ENCODE measurements at regions not wholly inside any gene's neighbourhood (a gene's known extent, or its start where the extent isn't known, plus 50 kb on each side); places are given as distances from the start of the nearest gene placed in this dataset.
"Not testable (repeated sequence)": the region's sequence is repeated elsewhere in the genome, so short reads cannot be mapped to it uniquely, and the experiment has no call there.

DNA sequence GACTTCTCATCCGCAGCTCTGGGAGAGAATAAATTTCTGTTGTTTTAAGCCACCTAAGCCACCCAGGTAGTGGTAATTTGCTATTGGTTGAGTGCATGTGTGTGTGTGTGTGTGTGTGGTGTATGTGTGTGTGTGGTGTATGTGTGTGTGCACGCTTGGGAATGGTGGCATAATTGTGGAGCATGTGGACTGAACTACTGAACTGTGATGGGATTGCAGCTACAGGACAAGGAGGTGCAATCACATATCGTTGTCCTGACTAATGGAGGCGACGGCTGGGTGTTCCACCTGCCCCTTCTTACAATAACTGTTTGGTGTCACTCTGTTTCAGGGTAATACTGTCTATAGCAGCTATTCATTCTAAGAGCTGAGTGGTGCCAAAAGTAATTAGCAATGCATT is 448.7 kb upstream of the PFKP start:
- no peak for DNase-seq

DNA sequence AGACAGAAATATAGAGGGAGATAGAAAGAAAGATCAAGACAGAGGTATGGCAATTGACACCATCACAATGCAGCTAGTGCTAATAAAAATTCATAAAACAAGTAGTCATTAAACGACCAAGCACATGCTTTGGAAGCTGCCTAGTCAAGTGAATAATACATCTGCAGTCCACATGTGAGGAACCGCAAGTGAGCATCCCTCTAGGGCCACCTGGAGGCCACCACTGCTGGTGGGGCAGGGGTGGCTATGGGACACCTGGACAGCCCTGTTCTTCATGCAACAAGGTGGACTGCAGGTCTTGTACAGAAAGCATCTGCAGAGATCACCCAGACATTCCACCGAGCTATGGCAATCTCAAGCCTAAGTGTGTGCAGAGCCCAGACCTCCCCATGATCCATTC is 451.1 kb upstream of the PFKP start:
- no peak for DNase-seq

DNA sequence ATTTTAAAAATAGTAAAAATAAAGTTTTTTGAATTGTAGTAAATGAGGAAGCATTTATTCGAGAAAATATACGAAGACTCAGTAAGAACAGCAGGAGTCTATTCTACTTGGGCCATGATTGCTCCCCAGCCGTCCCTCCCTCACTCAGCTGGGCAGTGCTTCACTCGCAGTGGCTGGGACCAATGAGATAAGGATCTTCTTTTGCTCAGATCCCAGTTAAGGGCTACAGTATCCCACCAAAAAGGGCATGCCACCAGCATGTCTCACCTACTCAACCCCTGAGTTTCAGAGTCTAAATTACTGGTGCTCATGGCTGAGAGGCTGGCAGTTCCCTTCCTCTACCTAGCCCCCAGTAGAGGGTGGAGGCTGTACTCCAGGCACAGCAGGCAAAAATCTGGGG is 455.7 kb upstream of the PFKP start:
- no peak for DNase-seq

DNA sequence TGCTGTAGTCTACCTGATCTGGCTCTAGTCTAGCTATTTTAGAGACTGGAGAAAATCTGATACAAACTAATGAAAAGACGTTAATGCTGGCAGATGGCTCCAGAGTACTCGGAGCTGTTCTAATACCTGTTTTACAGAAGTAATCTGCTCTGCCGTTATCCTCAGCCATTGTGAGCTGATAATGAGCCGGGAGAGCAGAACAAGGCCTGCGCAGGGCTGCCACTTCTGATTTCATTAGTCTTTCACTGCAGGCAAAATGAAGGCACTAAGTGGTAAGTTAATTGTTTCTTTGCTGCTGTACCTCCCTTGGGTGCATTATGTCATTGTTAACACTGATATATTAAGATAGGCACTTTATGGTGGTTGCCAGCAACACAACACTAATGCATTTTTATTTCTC is 456.4 kb upstream of the PFKP start:
- no peak for DNase-seq

DNA sequence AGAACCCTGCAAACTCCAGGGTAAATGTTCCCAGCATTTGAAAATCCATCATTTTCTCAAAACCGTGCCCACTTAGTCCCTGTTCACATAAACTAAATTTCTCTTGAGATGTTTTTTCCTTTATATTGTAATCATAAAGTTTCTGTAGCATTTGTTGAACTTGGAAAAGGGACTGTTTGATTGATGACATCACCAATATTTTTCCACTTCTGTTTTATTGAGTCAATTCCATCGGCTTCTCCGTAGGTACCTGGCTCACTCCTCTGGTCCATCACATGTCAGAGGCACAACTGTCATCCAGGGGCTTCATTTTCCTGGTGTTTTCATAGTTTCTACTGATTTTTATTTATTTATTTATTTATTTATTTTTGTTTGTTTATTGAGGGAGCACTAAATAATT is 462.5 kb upstream of the PFKP start:
- no peak for DNase-seq

DNA sequence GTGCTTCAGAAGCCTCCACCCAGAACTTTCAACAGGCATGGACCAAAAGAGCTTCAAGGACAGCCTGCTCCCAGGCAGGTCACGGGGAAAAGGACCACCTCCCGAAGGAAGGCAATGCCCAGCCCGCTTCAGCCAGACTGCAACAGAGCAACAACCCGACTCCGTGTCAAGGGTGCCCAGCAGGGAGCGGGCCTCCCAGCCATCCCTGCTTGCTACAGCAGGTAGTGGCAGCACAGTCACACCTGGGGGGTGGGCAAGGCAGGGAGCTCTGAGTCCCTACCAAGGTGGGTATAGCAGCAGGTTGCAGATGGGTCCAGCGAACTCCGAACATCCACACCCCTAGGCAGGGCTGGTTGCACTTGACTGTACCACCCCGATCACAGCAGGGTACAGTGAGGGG is 467.8 kb upstream of the PFKP start:
- DNase-seq = no peak

DNA sequence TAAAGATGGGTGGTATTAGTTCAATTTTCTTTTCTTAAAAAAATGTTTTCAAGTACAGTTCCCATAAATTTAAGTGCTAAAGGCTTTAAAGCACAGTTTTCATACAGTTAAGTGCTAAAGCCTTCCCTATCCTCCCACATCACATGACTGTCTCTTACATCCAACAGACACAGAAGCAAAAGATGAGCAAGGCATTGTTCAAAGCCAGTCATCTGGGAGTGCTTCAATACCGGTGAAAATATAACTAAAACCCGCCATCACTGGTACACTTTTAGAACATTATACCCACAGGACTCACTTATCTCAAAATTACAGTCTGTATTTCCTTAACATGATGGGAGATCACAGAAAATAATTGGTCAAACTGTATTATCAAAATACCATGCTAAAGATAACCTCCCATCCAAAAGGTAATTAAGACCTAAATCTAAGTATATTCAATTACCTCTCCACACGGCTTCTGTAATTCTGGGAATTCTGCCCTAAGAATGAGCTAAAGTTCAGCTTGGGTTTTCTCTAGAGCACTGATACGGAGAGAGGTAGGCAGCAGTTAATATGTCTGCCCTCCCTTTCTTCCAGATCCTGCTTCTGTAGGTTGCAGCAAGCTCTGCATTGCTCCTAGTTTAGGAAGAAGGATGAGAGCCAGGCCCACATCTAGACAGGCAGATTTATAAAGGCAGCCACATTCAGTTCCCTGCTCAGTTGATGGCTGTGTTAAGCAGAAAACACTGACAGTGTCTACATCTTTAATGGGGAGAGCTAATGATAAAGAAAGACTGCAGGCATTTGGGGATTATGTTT is 474.8 kb upstream of the PFKP start:
- no peak for DNase-seq

DNA sequence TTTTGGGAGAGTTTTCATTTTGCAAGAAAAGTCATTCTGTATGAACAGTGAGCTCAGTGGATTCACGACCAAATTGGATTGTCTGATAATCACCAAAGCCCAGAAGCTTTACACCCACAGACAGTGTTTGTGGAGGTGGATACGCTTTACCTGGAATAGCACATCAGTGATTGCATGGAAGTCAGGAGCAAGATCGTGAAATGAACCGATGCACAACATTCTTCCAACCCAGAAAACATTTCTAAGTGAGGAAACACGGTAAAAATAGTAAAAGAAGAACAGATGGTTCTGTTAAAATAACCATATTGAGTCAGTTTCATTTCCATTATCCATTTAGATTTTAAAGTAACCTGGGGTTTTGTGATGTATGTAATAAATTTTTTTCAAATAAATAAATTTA is 478.2 kb upstream of the PFKP start:
- DNase-seq = no peak

DNA sequence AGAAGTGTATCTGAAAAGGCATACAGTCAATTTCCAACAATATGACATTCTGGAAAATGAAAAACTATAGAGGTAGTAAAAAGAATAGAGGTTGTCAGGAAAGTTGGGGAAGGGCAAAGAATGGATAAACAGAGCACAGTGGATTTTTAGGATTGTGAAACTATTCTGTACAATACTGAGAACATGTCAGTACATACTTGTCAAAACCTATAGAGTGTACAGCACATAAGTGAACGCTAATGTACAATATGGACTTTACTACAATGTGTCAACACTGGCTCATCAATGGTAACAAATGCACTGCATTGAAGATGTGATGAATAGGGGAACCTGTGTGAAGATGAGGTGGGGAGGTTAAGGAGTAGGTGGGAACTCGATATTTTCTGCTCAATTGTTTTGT is 483.0 kb upstream of the PFKP start:
- DNase-seq = no peak

DNA sequence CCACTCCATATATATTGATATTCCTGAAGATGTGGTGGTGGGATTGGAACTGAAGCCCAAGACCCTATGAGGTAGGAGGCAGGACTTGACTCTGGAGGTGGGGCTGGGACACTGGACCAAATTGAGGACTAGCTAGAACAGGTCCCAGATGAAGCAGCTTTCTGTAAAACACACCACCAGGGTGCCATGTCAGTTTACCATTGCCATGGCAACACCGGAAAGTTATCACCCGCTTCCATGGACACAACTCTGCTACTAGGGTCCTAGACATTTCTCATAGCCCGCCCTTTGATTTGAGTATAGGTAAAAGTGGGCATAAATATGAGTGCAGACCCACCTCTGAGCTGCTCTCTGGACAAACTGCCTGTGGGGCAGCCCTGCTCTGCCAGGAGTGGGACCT is 490.5 kb upstream of the PFKP start:
- DNase-seq = no peak

DNA sequence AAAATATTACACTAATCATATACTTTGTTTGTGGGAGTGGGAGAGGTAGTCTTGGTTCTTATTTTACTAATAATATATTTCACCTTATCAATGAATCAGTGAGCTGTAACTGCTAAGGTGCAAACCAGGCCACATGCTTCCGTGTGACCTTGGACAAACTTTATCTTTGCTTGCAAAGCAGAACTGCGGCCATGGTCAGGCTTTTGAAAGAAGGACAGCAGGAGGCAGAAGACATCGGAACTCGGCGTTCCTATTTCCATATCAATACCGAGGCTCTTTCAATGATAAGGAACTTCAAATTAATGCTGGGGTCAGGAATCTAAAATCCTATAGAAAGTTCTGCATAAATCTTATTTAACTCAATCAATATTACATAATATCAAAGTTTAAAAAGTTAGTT is 491.9 kb upstream of the PFKP start:
- no peak for DNase-seq

DNA sequence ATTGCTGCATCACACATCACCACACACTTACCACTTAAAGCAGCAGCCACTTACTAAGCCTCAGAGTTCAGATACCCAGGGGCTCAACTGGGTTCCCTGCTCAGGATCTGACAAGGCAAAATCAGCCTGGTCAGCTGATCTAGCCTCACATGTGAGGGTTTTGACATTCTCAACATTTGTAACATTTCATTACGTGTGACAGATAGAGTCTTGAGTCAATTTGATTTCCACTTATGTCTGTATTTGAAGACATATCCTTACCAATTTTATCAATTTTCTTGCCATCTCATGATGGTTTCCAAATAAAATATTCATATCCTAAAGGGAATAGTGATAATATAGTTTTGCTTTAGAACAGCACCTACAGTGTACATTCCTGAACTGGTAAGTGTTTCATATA is 494.7 kb upstream of the PFKP start:
- DNase-seq = no peak

DNA sequence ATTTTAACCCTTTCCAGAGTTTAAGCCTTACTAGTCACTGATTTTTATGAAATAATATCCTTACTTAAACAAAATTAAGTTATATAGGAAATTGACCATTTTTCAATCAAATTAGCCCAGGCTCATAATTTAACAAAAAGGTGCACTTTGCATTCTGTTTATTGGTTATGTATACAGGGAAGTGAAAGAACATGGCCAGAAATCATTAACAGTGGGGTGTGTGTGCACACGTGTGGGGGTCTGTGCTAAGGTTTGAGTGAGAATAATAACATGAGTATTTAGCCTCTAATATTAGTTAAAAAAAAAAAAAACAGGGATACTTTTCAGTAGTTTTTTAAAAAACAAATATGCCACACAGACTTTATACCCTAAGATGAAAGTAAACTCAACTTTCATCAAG is 510.5 kb upstream of the PFKP start:
- DNase-seq = no peak

DNA sequence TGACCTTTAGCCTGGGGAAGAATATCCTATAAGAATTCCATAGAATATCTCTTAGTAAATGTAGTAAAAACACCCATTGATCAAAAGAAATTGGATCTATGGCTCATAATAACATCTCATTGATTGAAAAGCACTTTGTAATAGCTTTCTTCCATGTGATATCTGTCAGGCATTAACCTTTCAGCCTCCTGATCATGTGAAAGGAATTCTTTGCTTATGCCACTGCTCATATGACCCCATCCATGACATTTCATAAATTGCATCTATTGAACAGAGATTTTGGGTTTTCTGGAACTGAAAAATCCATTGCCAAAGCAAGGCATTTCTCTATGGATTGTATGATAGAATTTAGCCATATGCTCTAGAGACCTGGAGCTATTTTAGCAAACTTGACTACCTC is 519.3 kb upstream of the PFKP start:
- no peak for DNase-seq

DNA sequence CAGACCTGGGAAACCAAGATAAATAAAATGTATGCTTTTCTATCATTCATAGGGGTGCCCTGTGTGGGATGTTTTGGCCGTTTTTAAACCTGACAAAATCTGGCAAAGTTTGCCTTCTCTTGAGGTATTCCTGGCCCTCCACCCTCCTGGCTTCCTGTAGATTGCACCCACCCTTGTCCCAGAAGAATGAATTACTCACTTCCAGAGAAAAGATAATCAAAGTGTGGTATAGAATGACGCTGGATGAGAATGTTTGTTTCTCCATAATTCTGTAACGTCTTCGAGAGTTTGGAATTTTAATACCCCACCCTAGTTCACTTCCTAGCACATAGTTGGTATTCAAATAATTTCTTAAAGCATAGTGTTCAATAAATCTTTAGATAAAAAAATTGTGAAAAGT is 519.7 kb upstream of the PFKP start:
- no peak for DNase-seq

DNA sequence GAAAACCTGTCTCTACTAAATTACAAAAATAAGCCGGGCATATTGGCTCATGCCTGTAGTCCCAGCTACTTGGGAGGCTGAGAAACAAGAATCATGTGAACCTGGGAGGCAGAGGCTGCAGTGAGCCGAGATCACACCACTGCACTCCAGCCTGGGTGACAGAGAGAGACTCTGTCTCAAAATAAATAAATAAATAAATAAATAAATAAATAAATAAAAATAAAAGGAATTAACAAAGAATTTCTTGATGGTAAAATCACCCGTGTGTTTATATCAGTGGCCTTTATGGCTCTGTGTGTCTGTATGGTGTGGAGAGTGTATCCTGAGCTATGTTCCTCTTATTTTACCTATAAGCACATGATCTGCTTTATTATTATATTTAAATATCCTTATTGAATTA is 520.5 kb upstream of the PFKP start:
- DNase-seq = not testable (repeated sequence)

DNA sequence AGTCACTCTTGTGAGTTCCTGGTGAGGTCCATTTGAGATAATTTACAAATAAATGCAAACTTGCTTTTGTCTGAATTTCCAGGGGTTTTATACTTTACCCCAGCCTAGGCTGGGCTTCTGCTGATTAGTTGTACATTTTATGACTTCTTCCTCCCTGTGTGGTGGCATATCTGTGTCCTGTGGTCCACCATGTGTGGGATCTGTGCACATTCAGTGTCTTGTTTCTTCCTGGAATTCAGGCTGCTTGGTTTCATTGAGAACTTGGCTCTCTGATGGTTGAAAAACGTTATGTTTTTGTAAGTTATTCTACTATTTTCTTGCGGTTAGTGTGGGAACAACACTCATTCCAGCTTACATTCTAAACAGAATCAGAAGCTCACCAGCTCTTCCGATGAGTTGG is 523.4 kb upstream of the PFKP start:
- DNase-seq = no peak

DNA sequence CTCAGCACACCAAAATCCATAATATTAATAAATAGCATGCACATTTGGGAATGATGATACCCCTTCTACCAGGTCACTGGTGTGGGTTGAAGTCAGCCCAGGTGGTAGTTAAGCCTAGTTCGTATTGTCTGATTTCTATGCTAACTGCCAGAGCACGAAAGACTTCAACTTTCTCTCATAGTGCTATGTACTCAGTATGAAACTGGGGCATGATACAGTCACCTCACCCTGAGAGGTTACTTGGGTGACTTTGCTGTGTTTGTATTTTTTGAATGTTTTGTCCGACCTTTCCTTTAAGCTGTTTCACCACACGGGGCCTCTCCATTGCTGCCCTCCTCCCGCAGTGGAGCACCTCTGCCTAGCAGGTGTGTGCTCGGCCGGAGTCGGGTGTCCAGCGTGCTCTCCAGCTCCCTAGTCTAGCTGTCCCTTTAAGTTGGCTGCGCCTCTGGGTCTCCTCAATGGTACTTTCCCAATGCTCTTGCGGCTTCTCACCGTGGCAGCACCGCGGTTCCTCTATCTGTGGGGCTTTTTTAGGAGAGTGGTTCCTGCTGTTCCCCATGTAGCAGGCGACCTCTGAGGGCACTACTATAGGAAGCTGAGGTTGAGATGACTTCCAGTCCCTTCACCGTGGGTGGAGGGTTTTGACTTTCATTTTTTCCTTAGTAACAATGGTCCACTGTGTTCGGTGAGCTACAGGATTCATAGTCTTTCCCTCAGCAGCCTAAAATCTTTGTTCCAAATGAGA is 524.0 kb upstream of the PFKP start:
- no peak for DNase-seq

DNA sequence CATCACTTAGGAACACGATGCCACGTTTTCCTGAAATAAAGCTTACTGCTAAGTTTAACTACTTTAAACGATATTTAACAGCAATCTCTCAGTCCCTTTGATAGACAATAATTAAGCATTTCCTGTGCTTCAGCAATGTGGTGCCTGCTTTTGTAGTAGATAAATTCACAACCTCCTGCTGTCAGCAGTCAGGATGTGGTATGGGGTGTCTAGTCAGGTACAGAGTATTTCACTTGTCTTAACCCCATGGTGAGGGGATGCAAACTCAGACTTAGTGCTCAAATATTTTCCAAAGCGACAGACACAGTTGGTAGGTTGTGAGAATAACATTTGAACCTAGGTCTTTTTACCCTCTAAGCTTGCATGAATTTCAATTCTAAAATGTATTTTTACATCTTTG is 526.2 kb upstream of the PFKP start:
- DNase-seq = no peak

DNA sequence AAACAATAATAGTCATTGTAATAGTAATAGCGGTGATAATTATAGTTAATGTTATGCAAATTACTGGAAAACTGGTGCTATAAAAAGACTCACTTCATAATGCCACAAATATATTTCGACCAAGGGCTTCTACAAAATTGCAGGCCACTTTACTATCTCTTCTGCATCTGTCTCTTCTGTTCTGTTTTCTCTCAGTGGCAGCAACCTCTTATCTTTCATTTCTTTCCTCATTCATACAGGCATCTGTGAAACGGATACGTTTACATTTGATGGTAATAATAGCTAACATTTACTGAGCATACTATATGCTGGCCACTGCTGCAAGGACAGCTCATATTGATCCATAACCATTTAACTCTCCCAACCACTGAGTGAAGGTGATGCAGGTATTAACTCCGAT is 537.4 kb upstream of the PFKP start:
- no peak for DNase-seq

DNA sequence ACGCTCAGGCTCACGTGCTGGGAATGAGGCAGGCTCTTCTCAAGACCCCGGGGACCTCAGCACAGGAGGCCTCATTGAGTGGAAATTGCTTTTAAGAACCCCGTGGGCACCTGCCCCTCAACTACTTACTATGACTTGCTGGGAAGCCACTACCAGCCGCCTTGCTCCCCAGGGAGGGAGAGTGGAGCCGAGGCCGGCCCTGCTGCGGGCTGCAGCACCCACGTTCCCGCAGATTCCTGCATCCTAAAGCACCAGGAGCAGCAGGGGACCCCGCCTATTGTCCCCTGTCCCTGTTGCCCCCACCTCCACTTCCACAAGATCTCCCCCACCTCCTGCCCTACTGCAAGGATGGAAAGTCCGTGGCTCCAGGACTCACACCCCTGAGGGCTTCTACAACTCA is 541.6 kb upstream of the PFKP start:
- no peak for DNase-seq

DNA sequence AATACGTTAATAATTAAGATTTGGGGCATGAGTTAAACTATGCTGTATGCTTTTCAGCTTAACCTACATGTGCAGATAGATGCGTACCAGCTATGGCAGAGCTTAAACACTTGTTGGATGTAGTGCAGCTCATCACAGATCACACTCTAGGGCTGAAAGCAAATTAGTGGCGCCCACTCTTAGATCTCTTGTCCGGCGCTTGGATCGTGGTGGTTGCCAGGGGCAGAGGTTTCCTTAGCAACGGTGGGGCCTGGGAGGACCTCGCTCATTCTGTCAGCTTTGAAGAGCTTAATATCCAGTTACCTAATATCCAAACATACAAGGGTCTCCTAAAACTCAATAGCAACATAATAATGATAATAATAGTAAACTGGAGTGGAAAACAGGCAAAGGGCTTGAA is 548.2 kb upstream of the PFKP start:
- no peak for DNase-seq

DNA sequence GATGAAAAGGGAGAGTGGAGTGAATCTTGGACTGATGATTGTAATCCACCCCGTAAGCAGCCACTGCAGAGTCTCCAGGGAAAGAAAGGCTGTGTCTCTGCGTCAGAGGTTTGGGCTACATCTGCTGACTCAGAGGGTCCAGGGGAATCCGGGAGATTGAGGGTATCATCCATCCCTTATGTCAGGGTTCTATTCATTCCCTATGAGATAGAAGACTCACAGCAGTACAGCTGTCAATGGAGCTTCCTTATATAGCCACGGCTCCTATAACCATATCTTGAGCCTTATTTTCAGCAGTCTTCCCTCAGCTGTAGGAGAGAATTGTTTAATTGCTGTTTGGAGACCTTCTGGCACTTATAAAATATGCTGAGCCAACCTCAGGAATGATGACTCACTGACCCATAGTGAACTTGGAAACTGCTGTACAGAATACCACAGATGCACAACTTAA is 558.2 kb upstream of the PFKP start:
- DNase-seq = no peak

DNA sequence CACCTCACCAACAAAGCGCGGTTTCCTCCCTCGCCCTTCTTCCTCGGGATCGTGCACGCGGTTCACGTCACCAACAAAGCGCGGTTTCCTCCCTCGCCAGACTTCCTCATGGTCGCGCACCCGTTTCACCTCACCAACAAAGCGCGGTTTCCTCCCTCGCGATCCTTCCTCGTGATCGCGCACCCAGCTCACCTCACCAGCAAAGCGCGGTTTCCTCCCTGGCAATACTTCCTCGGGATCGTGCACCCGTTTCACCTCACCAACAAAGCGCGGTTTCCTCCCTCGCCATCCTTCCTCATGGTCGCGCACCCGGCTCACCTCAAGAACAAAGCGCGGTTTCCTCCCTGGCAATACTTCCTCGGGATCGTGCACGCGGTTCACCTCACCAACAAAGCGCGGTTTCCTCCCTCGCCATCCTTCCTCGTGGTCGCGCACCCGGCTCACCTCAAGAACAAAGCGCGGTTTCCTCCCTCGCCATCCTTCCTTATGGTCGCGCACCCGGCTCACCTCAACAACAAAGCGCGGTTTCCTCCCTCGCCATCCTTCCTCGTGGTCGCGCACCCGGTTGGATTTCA is 565.9 kb upstream of the PFKP start:
- DNase-seq = not testable (repeated sequence)

All from NCI-H2227 treated with DMSO at 0.1 percent for 48 hours (cell line).